ENCODE measurements at regions not wholly inside any gene's neighbourhood (a gene's known extent, or its start where the extent isn't known, plus 50 kb on each side); places are given as distances from the start of the nearest gene placed in this dataset.

DNA sequence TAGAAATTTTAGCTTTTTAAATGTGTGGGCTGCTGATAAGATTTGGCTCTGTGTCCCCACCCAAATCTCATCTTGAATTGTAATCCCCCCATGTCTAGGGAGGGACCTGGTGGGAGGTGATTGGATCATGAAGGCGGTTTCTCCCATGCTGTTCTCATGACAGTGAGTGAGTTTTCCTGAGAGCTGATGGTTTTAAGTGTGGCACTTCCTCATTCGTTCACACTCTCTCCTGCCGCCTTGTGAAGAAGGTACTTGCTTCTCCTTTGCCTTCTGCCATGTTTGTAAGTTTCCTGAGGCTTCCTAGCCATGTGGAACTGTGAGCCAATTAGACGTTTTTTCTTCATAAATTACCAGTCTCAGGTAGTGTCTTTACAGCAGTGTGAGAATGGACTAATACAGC is 127.8 kb upstream of the MVB12B start:
- ATAC-seq (no peak), DNase-seq (ENCODE audit: low spot score) (no peak)
- Histone ChIP-seq H3K27ac (ENCODE audit: low read depth) (no peak overlapping the region), H3K79me2 (replicated peaks; ENCODE audit: insufficient read depth) (no peaks in the 10 kb centered on the region), H3K36me3 (ENCODE audit: insufficient read depth) (no peaks in the 10 kb centered on the region), H3K4me1 (ENCODE audit: insufficient read depth) (peaks cover 5% of the 10 kb centered on the region), H4K20me1 (replicated peaks; ENCODE audit: insufficient read depth) (no peaks in the 10 kb centered on the region), H3K4me3 (no peak overlapping the region), H3K27me3 (ENCODE audit: insufficient read depth) (no peaks in the 10 kb centered on the region), H2AFZ (no peak overlapping the region), H3K9me2 (ENCODE audit: insufficient read depth) (no peaks in the 10 kb centered on the region; the same call in 1 of the 2 replicates), H3K4me2 (no peak overlapping the region), H3F3A (replicated peaks; ENCODE audit: low read depth) (no peaks in the 10 kb centered on the region)
- H3K4me3 Mint-ChIP-seq: no peak overlapping the region
- H3K9me3 Mint-ChIP-seq: peaks cover 15% of the 10 kb centered on the region
- TF ChIP-seq CREB1 (CRISPR knock-in tag; IDR thresholded peaks at IDR 0.05; ENCODE audit: low read depth) (no peak), STAT1 (IDR thresholded peaks at IDR 0.05; ENCODE audit: unreplicated experiment) (no peak), EZH2 (IDR thresholded peaks at IDR 0.05; ENCODE audit: low read depth, unreplicated experiment) (no peak), JUNB (IDR thresholded peaks at IDR 0.05; ENCODE audit: unreplicated experiment) (no peak), NANOG (IDR thresholded peaks at IDR 0.05; ENCODE audit: borderline replicate concordance) (no peak), EZH2phosphoT487 (IDR thresholded peaks at IDR 0.05; ENCODE audit: unreplicated experiment) (no peak), ZNF114 (CRISPR knock-in tag; IDR thresholded peaks at IDR 0.05) (no peak), ZNF331 (CRISPR knock-in tag; IDR thresholded peaks at IDR 0.05; ENCODE audit: low read depth) (no peak), POLR2AphosphoS5 (IDR thresholded peaks at IDR 0.05; ENCODE audit: low read depth) (no peak)
- TF ChIP-seq, protein P1, sequence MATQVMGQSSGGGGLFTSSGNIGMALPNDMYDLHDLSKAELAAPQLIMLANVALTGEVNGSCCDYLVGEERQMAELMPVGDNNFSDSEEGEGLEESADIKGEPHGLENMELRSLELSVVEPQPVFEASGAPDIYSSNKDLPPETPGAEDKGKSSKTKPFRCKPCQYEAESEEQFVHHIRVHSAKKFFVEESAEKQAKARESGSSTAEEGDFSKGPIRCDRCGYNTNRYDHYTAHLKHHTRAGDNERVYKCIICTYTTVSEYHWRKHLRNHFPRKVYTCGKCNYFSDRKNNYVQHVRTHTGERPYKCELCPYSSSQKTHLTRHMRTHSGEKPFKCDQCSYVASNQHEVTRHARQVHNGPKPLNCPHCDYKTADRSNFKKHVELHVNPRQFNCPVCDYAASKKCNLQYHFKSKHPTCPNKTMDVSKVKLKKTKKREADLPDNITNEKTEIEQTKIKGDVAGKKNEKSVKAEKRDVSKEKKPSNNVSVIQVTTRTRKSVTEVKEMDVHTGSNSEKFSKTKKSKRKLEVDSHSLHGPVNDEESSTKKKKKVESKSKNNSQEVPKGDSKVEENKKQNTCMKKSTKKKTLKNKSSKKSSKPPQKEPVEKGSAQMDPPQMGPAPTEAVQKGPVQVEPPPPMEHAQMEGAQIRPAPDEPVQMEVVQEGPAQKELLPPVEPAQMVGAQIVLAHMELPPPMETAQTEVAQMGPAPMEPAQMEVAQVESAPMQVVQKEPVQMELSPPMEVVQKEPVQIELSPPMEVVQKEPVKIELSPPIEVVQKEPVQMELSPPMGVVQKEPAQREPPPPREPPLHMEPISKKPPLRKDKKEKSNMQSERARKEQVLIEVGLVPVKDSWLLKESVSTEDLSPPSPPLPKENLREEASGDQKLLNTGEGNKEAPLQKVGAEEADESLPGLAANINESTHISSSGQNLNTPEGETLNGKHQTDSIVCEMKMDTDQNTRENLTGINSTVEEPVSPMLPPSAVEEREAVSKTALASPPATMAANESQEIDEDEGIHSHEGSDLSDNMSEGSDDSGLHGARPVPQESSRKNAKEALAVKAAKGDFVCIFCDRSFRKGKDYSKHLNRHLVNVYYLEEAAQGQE (IDR thresholded peaks at IDR 0.05; ENCODE audit: unreplicated experiment): no peak
- TF ChIP-seq, protein P2, sequence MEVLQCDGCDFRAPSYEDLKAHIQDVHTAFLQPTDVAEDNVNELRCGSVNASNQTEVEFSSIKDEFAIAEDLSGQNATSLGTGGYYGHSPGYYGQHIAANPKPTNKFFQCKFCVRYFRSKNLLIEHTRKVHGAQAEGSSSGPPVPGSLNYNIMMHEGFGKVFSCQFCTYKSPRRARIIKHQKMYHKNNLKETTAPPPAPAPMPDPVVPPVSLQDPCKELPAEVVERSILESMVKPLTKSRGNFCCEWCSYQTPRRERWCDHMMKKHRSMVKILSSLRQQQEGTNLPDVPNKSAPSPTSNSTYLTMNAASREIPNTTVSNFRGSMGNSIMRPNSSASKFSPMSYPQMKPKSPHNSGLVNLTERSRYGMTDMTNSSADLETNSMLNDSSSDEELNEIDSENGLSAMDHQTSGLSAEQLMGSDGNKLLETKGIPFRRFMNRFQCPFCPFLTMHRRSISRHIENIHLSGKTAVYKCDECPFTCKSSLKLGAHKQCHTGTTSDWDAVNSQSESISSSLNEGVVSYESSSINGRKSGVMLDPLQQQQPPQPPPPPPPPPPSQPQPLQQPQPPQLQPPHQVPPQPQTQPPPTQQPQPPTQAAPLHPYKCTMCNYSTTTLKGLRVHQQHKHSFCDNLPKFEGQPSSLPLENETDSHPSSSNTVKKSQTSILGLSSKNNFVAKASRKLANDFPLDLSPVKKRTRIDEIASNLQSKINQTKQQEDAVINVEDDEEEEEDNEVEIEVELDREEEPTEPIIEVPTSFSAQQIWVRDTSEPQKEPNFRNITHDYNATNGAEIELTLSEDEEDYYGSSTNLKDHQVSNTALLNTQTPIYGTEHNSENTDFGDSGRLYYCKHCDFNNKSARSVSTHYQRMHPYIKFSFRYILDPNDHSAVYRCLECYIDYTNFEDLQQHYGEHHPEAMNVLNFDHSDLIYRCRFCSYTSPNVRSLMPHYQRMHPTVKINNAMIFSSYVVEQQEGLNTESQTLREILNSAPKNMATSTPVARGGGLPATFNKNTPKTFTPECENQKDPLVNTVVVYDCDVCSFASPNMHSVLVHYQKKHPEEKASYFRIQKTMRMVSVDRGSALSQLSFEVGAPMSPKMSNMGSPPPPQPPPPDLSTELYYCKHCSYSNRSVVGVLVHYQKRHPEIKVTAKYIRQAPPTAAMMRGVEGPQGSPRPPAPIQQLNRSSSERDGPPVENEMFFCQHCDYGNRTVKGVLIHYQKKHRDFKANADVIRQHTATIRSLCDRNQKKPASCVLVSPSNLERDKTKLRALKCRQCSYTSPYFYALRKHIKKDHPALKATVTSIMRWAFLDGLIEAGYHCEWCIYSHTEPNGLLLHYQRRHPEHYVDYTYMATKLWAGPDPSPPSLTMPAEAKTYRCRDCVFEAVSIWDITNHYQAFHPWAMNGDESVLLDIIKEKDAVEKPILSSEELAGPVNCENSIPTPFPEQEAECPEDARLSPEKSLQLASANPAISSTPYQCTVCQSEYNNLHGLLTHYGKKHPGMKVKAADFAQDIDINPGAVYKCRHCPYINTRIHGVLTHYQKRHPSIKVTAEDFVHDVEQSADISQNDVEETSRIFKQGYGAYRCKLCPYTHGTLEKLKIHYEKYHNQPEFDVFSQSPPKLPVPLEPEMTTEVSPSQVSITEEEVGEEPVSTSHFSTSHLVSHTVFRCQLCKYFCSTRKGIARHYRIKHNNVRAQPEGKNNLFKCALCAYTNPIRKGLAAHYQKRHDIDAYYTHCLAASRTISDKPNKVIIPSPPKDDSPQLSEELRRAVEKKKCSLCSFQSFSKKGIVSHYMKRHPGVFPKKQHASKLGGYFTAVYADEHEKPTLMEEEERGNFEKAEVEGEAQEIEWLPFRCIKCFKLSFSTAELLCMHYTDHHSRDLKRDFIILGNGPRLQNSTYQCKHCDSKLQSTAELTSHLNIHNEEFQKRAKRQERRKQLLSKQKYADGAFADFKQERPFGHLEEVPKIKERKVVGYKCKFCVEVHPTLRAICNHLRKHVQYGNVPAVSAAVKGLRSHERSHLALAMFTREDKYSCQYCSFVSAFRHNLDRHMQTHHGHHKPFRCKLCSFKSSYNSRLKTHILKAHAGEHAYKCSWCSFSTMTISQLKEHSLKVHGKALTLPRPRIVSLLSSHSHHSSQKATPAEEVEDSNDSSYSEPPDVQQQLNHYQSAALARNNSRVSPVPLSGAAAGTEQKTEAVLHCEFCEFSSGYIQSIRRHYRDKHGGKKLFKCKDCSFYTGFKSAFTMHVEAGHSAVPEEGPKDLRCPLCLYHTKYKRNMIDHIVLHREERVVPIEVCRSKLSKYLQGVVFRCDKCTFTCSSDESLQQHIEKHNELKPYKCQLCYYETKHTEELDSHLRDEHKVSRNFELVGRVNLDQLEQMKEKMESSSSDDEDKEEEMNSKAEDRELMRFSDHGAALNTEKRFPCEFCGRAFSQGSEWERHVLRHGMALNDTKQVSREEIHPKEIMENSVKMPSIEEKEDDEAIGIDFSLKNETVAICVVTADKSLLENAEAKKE (CRISPR knock-in tag; IDR thresholded peaks at IDR 0.05): no peak
- TF ChIP-seq, protein P3, sequence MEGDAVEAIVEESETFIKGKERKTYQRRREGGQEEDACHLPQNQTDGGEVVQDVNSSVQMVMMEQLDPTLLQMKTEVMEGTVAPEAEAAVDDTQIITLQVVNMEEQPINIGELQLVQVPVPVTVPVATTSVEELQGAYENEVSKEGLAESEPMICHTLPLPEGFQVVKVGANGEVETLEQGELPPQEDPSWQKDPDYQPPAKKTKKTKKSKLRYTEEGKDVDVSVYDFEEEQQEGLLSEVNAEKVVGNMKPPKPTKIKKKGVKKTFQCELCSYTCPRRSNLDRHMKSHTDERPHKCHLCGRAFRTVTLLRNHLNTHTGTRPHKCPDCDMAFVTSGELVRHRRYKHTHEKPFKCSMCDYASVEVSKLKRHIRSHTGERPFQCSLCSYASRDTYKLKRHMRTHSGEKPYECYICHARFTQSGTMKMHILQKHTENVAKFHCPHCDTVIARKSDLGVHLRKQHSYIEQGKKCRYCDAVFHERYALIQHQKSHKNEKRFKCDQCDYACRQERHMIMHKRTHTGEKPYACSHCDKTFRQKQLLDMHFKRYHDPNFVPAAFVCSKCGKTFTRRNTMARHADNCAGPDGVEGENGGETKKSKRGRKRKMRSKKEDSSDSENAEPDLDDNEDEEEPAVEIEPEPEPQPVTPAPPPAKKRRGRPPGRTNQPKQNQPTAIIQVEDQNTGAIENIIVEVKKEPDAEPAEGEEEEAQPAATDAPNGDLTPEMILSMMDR (conservative IDR thresholded peaks at IDR 0.05; ENCODE audit: low read depth in 2 of 2): no peak
- TF ChIP-seq, protein P4, sequence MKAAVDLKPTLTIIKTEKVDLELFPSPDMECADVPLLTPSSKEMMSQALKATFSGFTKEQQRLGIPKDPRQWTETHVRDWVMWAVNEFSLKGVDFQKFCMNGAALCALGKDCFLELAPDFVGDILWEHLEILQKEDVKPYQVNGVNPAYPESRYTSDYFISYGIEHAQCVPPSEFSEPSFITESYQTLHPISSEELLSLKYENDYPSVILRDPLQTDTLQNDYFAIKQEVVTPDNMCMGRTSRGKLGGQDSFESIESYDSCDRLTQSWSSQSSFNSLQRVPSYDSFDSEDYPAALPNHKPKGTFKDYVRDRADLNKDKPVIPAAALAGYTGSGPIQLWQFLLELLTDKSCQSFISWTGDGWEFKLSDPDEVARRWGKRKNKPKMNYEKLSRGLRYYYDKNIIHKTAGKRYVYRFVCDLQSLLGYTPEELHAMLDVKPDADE (IDR thresholded peaks at IDR 0.05): no peak
- no peak overlapping the region for H3K27ac Mint-ChIP-seq
- peaks cover 4% of the 10 kb centered on the region; the same call in 1 of the 3 replicates for H3K36me3 Mint-ChIP-seq (ENCODE audit: low read depth)
- H3K27me3 Mint-ChIP-seq (ENCODE audit: insufficient read depth, low read depth, poor library complexity): peaks cover 6% of the 10 kb centered on the region
- peaks cover 4% of the 10 kb centered on the region; the same call in 2 of the 3 replicates for H3K4me1 Mint-ChIP-seq

All from GM23338 (cell line).